Smooth muscle cell (in vitro differentiated cells): ENCODE measurements at regions not wholly inside any gene's neighbourhood (a gene's known extent, or its start where the extent isn't known, plus 50 kb on each side); places are given as distances from the start of the nearest gene placed in this dataset.

Experiments
- DNase-seq: peaks from one replicate; lab custom pipeline; 2025; ENCODE audit not compliant: unreplicated experiment; lab: John Stamatoyannopoulos, UW
- H2AFZ ChIP-seq: fragments of 200-600 bp; sonication (generic); 2 replicates; pipeline ENCODE4 v1.6.0; 2016; ENCODE audit warnings: antibody characterized with exemption, low read depth, mild to moderate bottlenecking
- H3F3A ChIP-seq: fragments of 200-600 bp; sonication (generic); 2 replicates; pipeline ENCODE4 v1.6.0; 2017; ENCODE audit warnings: antibody characterized with exemption, low read depth
- H3K27ac ChIP-seq: fragments of 200-600 bp; sonication (generic); 2 replicates; pipeline ENCODE4 v1.5.1; 2016; ENCODE audit warnings: low read depth, mild to moderate bottlenecking
- H3K27me3 ChIP-seq: fragments of 200-600 bp; sonication (generic); 2 replicates; pipeline ENCODE4 v1.6.1; 2016; ENCODE audit warnings: low read depth, mild to moderate bottlenecking
- H3K36me3 ChIP-seq: fragments of 200-600 bp; sonication (generic); 2 replicates; pipeline ENCODE4 v1.5.1; 2016; ENCODE audit warnings: low read depth
- H3K4me1 ChIP-seq: fragments of 200-600 bp; sonication (generic); 2 replicates; pipeline ENCODE4 v1.5.1; 2016; ENCODE audit warnings: low read depth
- H3K4me2 ChIP-seq: fragments of 200-600 bp; sonication (generic); 2 replicates; pipeline ENCODE4 v1.6.0; 2016; ENCODE audit warnings: mild to moderate bottlenecking
- H3K4me3 ChIP-seq: fragments of 200-600 bp; sonication (generic); 2 replicates; pipeline ENCODE4 v1.5.1; 2016; ENCODE audit warnings: mild to moderate bottlenecking
- H3K79me2 ChIP-seq: fragments of 200-600 bp; sonication (generic); 2 replicates; pipeline ENCODE4 v1.6.0; 2016; ENCODE audit warnings: low read depth, mild to moderate bottlenecking
- H3K9ac ChIP-seq: fragments of 200-600 bp; sonication (generic); 2 replicates; pipeline ENCODE4 v1.6.0; 2016; ENCODE audit warnings: low read depth
- H3K9me3 ChIP-seq: fragments of 200-600 bp; sonication (generic); replicated peaks from 2 replicates; pipeline ENCODE4 v1.5.1; 2016; ENCODE audit warnings: low read depth
- H4K20me1 ChIP-seq: fragments of 200-600 bp; sonication (generic); 2 replicates; pipeline ENCODE4 v1.6.0; 2016; ENCODE audit warnings: low read depth
- WGBS: methylation state at CpG from one replicate; pipeline ENCODE4 v1.1.7; 2016; ENCODE audit warnings: low lambda C conversion rate; 5-methylcytosine and 5-hydroxymethylcytosine counted together
- TF ChIP-seq, protein P1 (sequence below): fragments of 200-600 bp; sonication (generic); IDR thresholded peaks from 2 replicates; pipeline ENCODE4 v1.5.1; 2017; ENCODE audit warnings: borderline replicate concordance, mild to moderate bottlenecking, antibody characterized with exemption; ENCODE audit not compliant: insufficient read depth, poor library complexity, severe bottlenecking

GRCh38 chr3:4904811-4905695, 74.2 kb upstream of the BHLHE40 start:
- H2AFZ ChIP-seq, result no peak overlapping the region
- DNase-seq, result no peak

DNA sequence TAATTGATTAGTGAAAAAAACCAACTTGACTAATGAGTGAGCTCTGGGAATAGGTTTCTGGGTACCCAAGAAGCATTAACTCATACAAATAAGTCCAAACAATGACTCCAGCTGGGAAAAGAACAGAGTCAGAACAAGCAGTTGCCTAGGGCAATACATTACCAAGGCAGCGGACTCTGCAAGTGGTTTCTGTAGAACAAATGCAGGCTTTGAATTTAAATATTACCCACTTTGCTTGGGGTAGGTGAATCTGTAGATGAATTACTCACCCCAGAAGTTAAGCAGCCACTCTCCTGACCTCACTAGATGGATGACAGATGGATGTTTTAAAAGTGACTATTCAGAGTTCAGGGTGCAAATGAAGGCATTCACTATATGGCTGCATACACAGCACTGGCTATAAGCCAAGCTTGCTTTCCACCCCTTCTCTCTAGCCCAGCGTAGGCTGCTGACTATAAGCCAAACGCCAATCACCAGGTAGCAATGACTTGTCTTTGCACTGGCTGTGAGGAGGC, 73.1 kb upstream of the BHLHE40 start:
- DNase-seq, result no peak
- H3K36me3 ChIP-seq, result no peaks in the 10 kb centered on the region

More at GRCh38 chr3:4904811-4905695, 74.2 kb upstream of the BHLHE40 start:
- H3K79me2 ChIP-seq, result no peaks in the 10 kb centered on the region
- peak overlapping the region; percentile 82 for H3K27ac ChIP-seq
- H3K9ac ChIP-seq, result no peak overlapping the region
- H3F3A ChIP-seq, result peaks cover 3% of the 10 kb centered on the region
- WGBS, result 66% methylated on average over 9 of the region's 9 CpGs
- TF ChIP-seq, protein P1, sequence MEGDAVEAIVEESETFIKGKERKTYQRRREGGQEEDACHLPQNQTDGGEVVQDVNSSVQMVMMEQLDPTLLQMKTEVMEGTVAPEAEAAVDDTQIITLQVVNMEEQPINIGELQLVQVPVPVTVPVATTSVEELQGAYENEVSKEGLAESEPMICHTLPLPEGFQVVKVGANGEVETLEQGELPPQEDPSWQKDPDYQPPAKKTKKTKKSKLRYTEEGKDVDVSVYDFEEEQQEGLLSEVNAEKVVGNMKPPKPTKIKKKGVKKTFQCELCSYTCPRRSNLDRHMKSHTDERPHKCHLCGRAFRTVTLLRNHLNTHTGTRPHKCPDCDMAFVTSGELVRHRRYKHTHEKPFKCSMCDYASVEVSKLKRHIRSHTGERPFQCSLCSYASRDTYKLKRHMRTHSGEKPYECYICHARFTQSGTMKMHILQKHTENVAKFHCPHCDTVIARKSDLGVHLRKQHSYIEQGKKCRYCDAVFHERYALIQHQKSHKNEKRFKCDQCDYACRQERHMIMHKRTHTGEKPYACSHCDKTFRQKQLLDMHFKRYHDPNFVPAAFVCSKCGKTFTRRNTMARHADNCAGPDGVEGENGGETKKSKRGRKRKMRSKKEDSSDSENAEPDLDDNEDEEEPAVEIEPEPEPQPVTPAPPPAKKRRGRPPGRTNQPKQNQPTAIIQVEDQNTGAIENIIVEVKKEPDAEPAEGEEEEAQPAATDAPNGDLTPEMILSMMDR, result no peak
- H3K4me3 ChIP-seq, result no peak overlapping the region
- H3K4me2 ChIP-seq, result no peak overlapping the region
- no peaks in the 10 kb centered on the region for H3K27me3 ChIP-seq
- H3K36me3 ChIP-seq, result no peaks in the 10 kb centered on the region
- no peaks in the 10 kb centered on the region for H4K20me1 ChIP-seq
- peaks cover 9% of the 10 kb centered on the region for H3K4me1 ChIP-seq
- no peaks in the 10 kb centered on the region for H3K9me3 ChIP-seq

GRCh38 chr3:4907050-4907449, 72.2 kb upstream of the BHLHE40 start:
- Histone ChIP-seq H3K79me2 (no peaks in the 10 kb centered on the region), H3K4me1 (peaks cover 9% of the 10 kb centered on the region), H3K36me3 (no peaks in the 10 kb centered on the region), H3K4me2 (no peak overlapping the region), H3F3A (peaks cover 3% of the 10 kb centered on the region), H4K20me1 (no peaks in the 10 kb centered on the region), H3K27me3 (no peaks in the 10 kb centered on the region), H3K27ac (peak overlapping the region; percentile 82), H3K4me3 (no peak overlapping the region), H3K9ac (no peak overlapping the region), H3K9me3 (no peaks in the 10 kb centered on the region), H2AFZ (no peak overlapping the region)
- no peak for DNase-seq
- WGBS, result 74% methylated on average over 1 of the region's 1 CpG
- TF ChIP-seq, protein P1, result no peak

More for the DNA sequence above, 73.1 kb upstream of the BHLHE40 start:
- Histone ChIP-seq H3K4me3 (no peak overlapping the region), H3K27me3 (no peaks in the 10 kb centered on the region), H3K27ac (peak overlapping the region; percentile 82), H3K9ac (no peak overlapping the region), H3K4me2 (no peak overlapping the region), H4K20me1 (no peaks in the 10 kb centered on the region), H3F3A (peaks cover 3% of the 10 kb centered on the region), H3K79me2 (no peaks in the 10 kb centered on the region), H2AFZ (no peak overlapping the region), H3K4me1 (peaks cover 9% of the 10 kb centered on the region), H3K9me3 (no peaks in the 10 kb centered on the region)
- TF ChIP-seq, protein P1, result no peak
- WGBS, result 39% methylated on average over 3 of the region's 3 CpGs
